ENCODE measurements at regions not wholly inside any gene's neighbourhood (a gene's known extent, or its start where the extent isn't known, plus 50 kb on each side); places are given as distances from the start of the nearest gene placed in this dataset.

GRCh38 chr6:53987522-53987888 is 123.7 kb upstream of the MLIP start:
- no peak overlapping the region for H2BK12ac ChIP-seq (ENCODE audit: low read depth, low read length)
- H2BK15ac ChIP-seq (ENCODE audit: low read length), result no peak overlapping the region
- H3K36me3 ChIP-seq (ENCODE audit: control insufficient read depth in 2 of 4, insufficient read depth in 4 of 4, low read length in 3 of 4), result no peaks in the 10 kb centered on the region
- H4K20me1 ChIP-seq (replicated peaks in 1 of 2; ENCODE audit: control insufficient read depth in 1 of 2, insufficient read depth in 2 of 2, low read length in 2 of 2), result no peaks in the 10 kb centered on the region
- no peak overlapping the region for H3K14ac ChIP-seq (ENCODE audit: insufficient read length)
- H3K23me2 ChIP-seq (ENCODE audit: low read depth, low read length), result no peaks in the 10 kb centered on the region
- no peak overlapping the region for H3K27ac ChIP-seq (ENCODE audit: low read depth, low read length)
- WGBS, 2 experiments (ENCODE audit: extremely low coverage in 1 of 2, insufficient coverage in 1 of 2, insufficient read length in 1 of 2, insufficient replicate concordance in 2 of 2, low coverage in 1 of 2, low lambda C conversion rate in 2 of 2, missing lambda C conversion rate in 1 of 2), result 85% methylated on average over 4 of the region's 4 CpGs; no CpG with 5 or more reads in 1 of the 2 experiments
- no peak overlapping the region for H3K9ac ChIP-seq (replicated peaks in 1 of 4; ENCODE audit: extremely low read depth in 1 of 4, low read depth in 3 of 4, low read length in 3 of 4)
- no peak overlapping the region for H3K4ac ChIP-seq (replicated peaks; ENCODE audit: insufficient read length, low read depth, low read length)
- H2BK120ac ChIP-seq (replicated peaks; ENCODE audit: low read depth, low read length), result no peak overlapping the region
- H4K91ac ChIP-seq (replicated peaks; ENCODE audit: insufficient read length, low read length), result no peak overlapping the region
- H2BK5ac ChIP-seq (ENCODE audit: low read depth, low read length), result no peak overlapping the region
- peaks cover 0 to 7% (median under 1%) of the 10 kb centered on the region in 4 experiments; a peak in 3 of 7 replicates for H3K4me1 ChIP-seq (replicated peaks in 1 of 4; ENCODE audit: control insufficient read depth in 3 of 4, insufficient read depth in 4 of 4, low read length in 3 of 4)
- H3K18ac ChIP-seq (ENCODE audit: extremely low read depth, low read length), result no peak overlapping the region
- POLR2A ChIA-PET (ENCODE audit: partially characterized antibody), result no interaction called here
- no peak overlapping the region for H3K56ac ChIP-seq (replicated peaks; ENCODE audit: insufficient read length, low read depth, low read length)
- no peak overlapping the region for H2AFZ ChIP-seq (ENCODE audit: low read length)
- H3K4me2 ChIP-seq (ENCODE audit: insufficient read depth in 1 of 2, low read depth in 2 of 2, low read length in 2 of 2), result no peak overlapping the region
- TF ChIP-seq SIN3A (conservative IDR thresholded peaks at IDR 0.05 in 1 of 2, IDR thresholded peaks at IDR 0.05 in 1 of 2; ENCODE audit: low read depth in 1 of 2, low read length in 2 of 2) (no peak), BCL11A (IDR thresholded peaks at IDR 0.05; ENCODE audit: low read depth in 2 of 2, low read length in 2 of 2) (no peak), CHD2 (IDR thresholded peaks at IDR 0.05; ENCODE audit: low read length) (no peak), POLR2AphosphoS5 (IDR thresholded peaks at IDR 0.05; ENCODE audit: low read depth, low read length) (no peak), E2F6 (IDR thresholded peaks at IDR 0.05) (no peak), CREB1 (IDR thresholded peaks at IDR 0.05) (no peak), ASH2L (IDR thresholded peaks at IDR 0.05; ENCODE audit: low read length) (no peak), HDAC2 (IDR thresholded peaks at IDR 0.05; ENCODE audit: borderline replicate concordance in 1 of 2, low read depth in 2 of 2, low read length in 2 of 2) (no peak), FOSL1 (IDR thresholded peaks at IDR 0.05; ENCODE audit: insufficient read depth, low read depth, low read length) (no peak), SUZ12 (IDR thresholded peaks at IDR 0.05; ENCODE audit: low read length) (no peak), TAF1 (IDR thresholded peaks at IDR 0.05; ENCODE audit: low read depth, low read length) (no peak), TAF7 (optimal IDR thresholded peaks at IDR 0.05; ENCODE audit: borderline replicate concordance, low read depth, low read length) (no peak)
- H4K5ac ChIP-seq (ENCODE audit: insufficient read length, low read depth, low read length), result peak overlapping the region; percentile 26
- no peaks in the 10 kb centered on the region for H3K9me3 ChIP-seq (ENCODE audit: insufficient read depth in 2 of 2, low read depth in 1 of 2, low read length in 1 of 2)
- DNase-seq (ENCODE audit: low read depth in 1 of 2, low spot score in 2 of 2) (no peak), FAIRE-seq (no peak)
- no peak overlapping the region for H3K4me3 ChIP-seq (ENCODE audit: extremely low read depth in 1 of 4, insufficient read depth in 2 of 4, low read depth in 3 of 4, low read length in 4 of 4)
- CTCF ChIA-PET (ENCODE audit: partially characterized antibody), result interaction anchor here (0.6 to 5.7 kb wide), 23 partner anchors 8 to 1250 kb away, joined by 3 to 100 read pairs (median 6); no protein-coding TSS in a partner anchor
- no peak overlapping the region for H4K8ac ChIP-seq (ENCODE audit: extremely low read depth, insufficient read depth, low read length)
- H3K79me1 ChIP-seq (ENCODE audit: low read depth, low read length), result no peaks in the 10 kb centered on the region
- no peak overlapping the region for H2BK20ac ChIP-seq (ENCODE audit: low read length)
- H3K79me2 ChIP-seq (ENCODE audit: control insufficient read depth in 1 of 2, insufficient read depth in 2 of 2, low read length in 2 of 2), result no peaks in the 10 kb centered on the region
- H3K23ac ChIP-seq (ENCODE audit: insufficient read length), result no peak overlapping the region
- H3K27me3 ChIP-seq (replicated peaks in 1 of 4; ENCODE audit: control insufficient read depth in 3 of 4, extremely low read depth in 1 of 4, insufficient read depth in 3 of 4, low read length in 3 of 4), result no peaks in the 10 kb centered on the region
- no peak overlapping the region for H2AK5ac ChIP-seq (ENCODE audit: low read depth, low read length)

All from H1 (cell line).